PC-3 (cell line): ENCODE measurements at regions not wholly inside any gene's neighbourhood (a gene's known extent, or its start where the extent isn't known, plus 50 kb on each side); places are given as distances from the start of the nearest gene placed in this dataset.

Experiments used
- ATAC-seq: fragments of 200-7000 bp; cut with Tn5 transposase; 2 replicates; pipeline ENCODE4 v1.9.1; 2020; ENCODE audit warnings: mild to moderate bottlenecking, moderate library complexity
- BruUV-seq: library from RNA; stranded (reverse); fragments of 400-500 nt; replicated peaks from 2 replicates; lab custom pipeline; 2021; lab: Mats Ljungman, UMichigan
- CTCF ChIA-PET: fragments of 300-600 bp; sonication (Branson Sonifier 250); formaldehyde crosslinking; loops from one replicate; lab custom pipeline; 2022; ENCODE audit warnings: antibody characterized with exemption; lab: Charles Lee
- POLR2A ChIA-PET: fragments of 300-600 bp; sonication (Branson Sonifier 250); formaldehyde crosslinking; loops from one replicate; lab custom pipeline; 2022; ENCODE audit warnings: antibody characterized with exemption; ENCODE audit not compliant: unreplicated experiment; lab: Charles Lee
- DNase-seq: peaks from one replicate; pipeline ENCODE4 v3.0.0-alpha.2; 2015
- H2AFZ ChIP-seq: fragments of 300-600 bp; sonication (generic); 2 replicates; pipeline ENCODE4 v1.6.0; 2016; ENCODE audit warnings: antibody characterized with exemption, low read length
- H3F3A ChIP-seq: fragments of 300-600 bp; sonication (generic); one replicate; pipeline ENCODE4 v1.6.0; 2017; ENCODE audit warnings: antibody characterized with exemption, low read length, control low read depth, mild to moderate bottlenecking; ENCODE audit not compliant: unreplicated experiment
- H3K27ac ChIP-seq: fragments of 300-600 bp; sonication (generic); 2 replicates; pipeline ENCODE4 v1.5.1; 2016; ENCODE audit warnings: mild to moderate bottlenecking, low read length
- H3K27me3 ChIP-seq: fragments of 300-600 bp; sonication (generic); 2 replicates; pipeline ENCODE4 v1.6.1; 2016; ENCODE audit warnings: low read length, mixed read lengths
- H3K36me3 ChIP-seq: fragments of 300-600 bp; sonication (generic); 2 replicates; pipeline ENCODE4 v1.6.1; 2016; ENCODE audit warnings: low read depth, mixed run types, low read length, mixed read lengths
- H3K4me1 ChIP-seq: fragments of 300-600 bp; sonication (generic); 2 replicates; pipeline ENCODE4 v1.5.1; 2016; ENCODE audit warnings: low read length; ENCODE audit not compliant: insufficient read depth
- H3K4me2 ChIP-seq: fragments of 300-600 bp; sonication (generic); 2 replicates; pipeline ENCODE4 v1.6.0; 2016; ENCODE audit warnings: low read length
- H3K4me3 ChIP-seq: fragments of 300-600 bp; sonication (generic); 2 replicates; pipeline ENCODE4 v1.5.1; 2016; ENCODE audit warnings: mild to moderate bottlenecking, low read length, mixed read lengths
- H3K79me2 ChIP-seq: fragments of 300-600 bp; sonication (generic); 2 replicates; pipeline ENCODE4 v1.6.1; 2017; ENCODE audit warnings: low read length, mixed read lengths
- H3K9ac ChIP-seq: fragments of 300-600 bp; sonication (generic); 2 replicates; pipeline ENCODE4 v1.6.0; 2016; ENCODE audit warnings: mild to moderate bottlenecking, low read length
- H3K9me2 ChIP-seq: fragments of 300-600 bp; sonication (generic); replicated peaks from 2 replicates; pipeline ENCODE4 v1.6.1; 2016; ENCODE audit warnings: mixed run types, low read length, mixed read lengths
- H3K9me3 ChIP-seq: fragments of 300-600 bp; sonication (generic); 2 replicates; pipeline ENCODE4 v1.6.1; 2016; ENCODE audit warnings: low read length, mixed read lengths
- H4K20me1 ChIP-seq: fragments of 300-600 bp; sonication (generic); 2 replicates; pipeline ENCODE4 v1.6.1; 2016; ENCODE audit warnings: low read length, mixed read lengths
- CTCF ChIP-seq: fragments of 300-600 bp; sonication (generic); conservative IDR thresholded peaks from 2 replicates; pipeline ENCODE4 v1.5.1; 2017; ENCODE audit warnings: antibody characterized with exemption, low read depth, mild to moderate bottlenecking, low read length
- EZH2 ChIP-seq: fragments of 300-600 bp; sonication (generic); IDR thresholded peaks from one replicate; pipeline ENCODE4 v1.6.1; 2017; ENCODE audit warnings: antibody characterized with exemption, mild to moderate bottlenecking, low read length; ENCODE audit not compliant: unreplicated experiment
- EZH2phosphoT487 ChIP-seq: fragments of 300-600 bp; sonication (generic); IDR thresholded peaks from 2 replicates; pipeline ENCODE4 v1.6.1; 2018; ENCODE audit warnings: mild to moderate bottlenecking, antibody characterized with exemption, low read length, borderline replicate concordance
- intact Hi-C: fragments of 100-400 bp; cut with micrococcal nuclease; formaldehyde crosslinking; loops from 2 replicates; pipeline ENCODE4 v1.9.0; 2023

- no TSS peak for BruUV-seq
- Histone ChIP-seq H3K4me3 (no peak overlapping the region), H3K9me2 (no peaks in the 10 kb centered on the region), H3K9ac (no peak overlapping the region), H3K79me2 (no peaks in the 10 kb centered on the region), H3K4me1 (no peaks in the 10 kb centered on the region), H4K20me1 (no peaks in the 10 kb centered on the region), H3K9me3 (peaks cover 5% of the 10 kb centered on the region; the same call in 1 of the 2 replicates), H3K36me3 (peaks cover 2% of the 10 kb centered on the region; the same call in 1 of the 2 replicates), H2AFZ (no peak overlapping the region), H3K27ac (no peak overlapping the region), H3K4me2 (no peak overlapping the region), H3K27me3 (no peaks in the 10 kb centered on the region), H3F3A (no peaks in the 10 kb centered on the region)
- intact Hi-C loops, result loop anchor here (5.0 to 10.0 kb wide), 2 partner anchors 165 to 1098 kb away; partner anchors contain the start of gene ALCAM
- TF ChIP-seq EZH2 (no peak), EZH2phosphoT487 (no peak), CTCF (no peak)
- POLR2A ChIA-PET, result no interaction called here
- CTCF ChIA-PET, result no interaction called here
- no peak for DNase-seq
- no peak for ATAC-seq
Observed at GRCh38 chr3:104269771-104270170, 1096.9 kb upstream of the ALCAM start.

- no peak overlapping the region for H3K4me3 ChIP-seq
- no peaks in the 10 kb centered on the region for H3K27me3 ChIP-seq
- ChIA-PET CTCF (no interaction called here), POLR2A (interaction anchor here (0.7 kb wide), 1 partner anchor 1114 kb away, joined by 3 read pairs; no protein-coding TSS in a partner anchor)
- no peak overlapping the region for H2AFZ ChIP-seq
- no peak overlapping the region for H3K9ac ChIP-seq
- no peaks in the 10 kb centered on the region for H3K79me2 ChIP-seq
- H3F3A ChIP-seq, result no peaks in the 10 kb centered on the region
- no peaks in the 10 kb centered on the region for H4K20me1 ChIP-seq
- no TSS peak for BruUV-seq
- DNase-seq (peak; percentile 69), ATAC-seq (peak; percentile 38; the same call in 1 of the 2 replicates)
- TF ChIP-seq EZH2phosphoT487, result no peak
- TF ChIP-seq CTCF, result peak; percentile 89
- no peaks in the 10 kb centered on the region for H3K9me2 ChIP-seq
- H3K4me2 ChIP-seq, result no peak overlapping the region
- H3K9me3 ChIP-seq, result peaks cover 25% of the 10 kb centered on the region
- no peaks in the 10 kb centered on the region for H3K4me1 ChIP-seq
- H3K36me3 ChIP-seq, result peaks cover 15% of the 10 kb centered on the region; the same call in 1 of the 2 replicates
- intact Hi-C loops, result loop anchor here (5.0 to 10.0 kb wide), 2 partner anchors 162 to 1094 kb away; partner anchors contain the start of gene ALCAM
- H3K27ac ChIP-seq, result no peak overlapping the region
Observed at GRCh38 chr3:104273046-104273649, 1093.6 kb upstream of the ALCAM start.

- ChIA-PET POLR2A (no interaction called here), CTCF (no interaction called here)
- Histone ChIP-seq H3K79me2 (no peaks in the 10 kb centered on the region), H3K27ac (no peak overlapping the region), H3K4me1 (no peaks in the 10 kb centered on the region), H3K9ac (no peak overlapping the region), H2AFZ (no peak overlapping the region), H3K36me3 (peaks cover 18% of the 10 kb centered on the region; the same call in 1 of the 2 replicates), H3K9me3 (peaks cover 31% of the 10 kb centered on the region), H3K9me2 (no peaks in the 10 kb centered on the region), H3K4me3 (no peak overlapping the region), H4K20me1 (no peaks in the 10 kb centered on the region), H3K27me3 (no peaks in the 10 kb centered on the region), H3K4me2 (no peak overlapping the region), H3F3A (no peaks in the 10 kb centered on the region)
- TF ChIP-seq EZH2phosphoT487 (no peak), CTCF (no peak), EZH2 (no peak)
- intact Hi-C loops, result loop anchor here (10.0 kb wide), 1 partner anchor 160 kb away; no protein-coding TSS in a partner anchor
- BruUV-seq, result no TSS peak
- no peak for ATAC-seq
- DNase-seq, result no peak
Observed at GRCh38 chr3:104275199-104275598, 1091.5 kb upstream of the ALCAM start.
